ENCODE measurements at regions not wholly inside any gene's neighbourhood (a gene's known extent, or its start where the extent isn't known, plus 50 kb on each side); places are given as distances from the start of the nearest gene placed in this dataset.

DNA sequence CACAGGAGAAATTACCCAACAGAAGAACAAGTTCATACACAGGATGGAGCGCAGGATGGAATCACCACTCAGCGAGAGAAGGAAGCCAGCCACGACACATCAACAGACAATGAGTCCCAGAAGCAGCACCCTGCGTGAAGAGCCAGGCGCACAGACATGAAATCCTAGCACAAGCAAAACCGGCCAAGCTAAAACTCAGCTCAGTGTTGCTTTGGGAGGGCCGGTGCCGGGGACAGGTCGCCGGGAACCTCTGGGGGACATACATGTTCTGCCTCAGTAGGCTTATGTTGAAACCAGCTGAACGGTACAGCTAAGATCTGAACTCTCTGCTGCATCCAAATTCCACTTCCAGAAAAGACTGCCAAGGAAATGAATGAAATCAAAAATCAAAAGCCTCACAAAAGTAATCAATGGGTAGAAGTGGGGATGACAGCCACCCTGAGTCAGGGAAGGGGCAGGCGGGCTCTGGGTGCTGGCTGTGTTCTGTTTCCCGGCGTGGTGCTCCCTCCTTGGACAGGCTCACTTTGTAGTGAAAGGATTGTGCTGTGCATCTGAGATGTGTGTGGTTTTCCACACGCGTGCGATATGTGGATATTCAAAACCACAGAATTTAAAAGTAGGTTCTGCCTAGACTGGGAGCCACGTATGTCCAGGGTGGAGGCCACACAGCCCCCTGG lies 114.7 kb downstream of the PDGFA start:
- WGBS, 5 donors, result 86 to 94% (median 90%) methylated on average over 18 of the region's 18 CpGs
- H3K4me1 ChIP-seq, result no peaks in the 10 kb centered on the region
- H3K4me3 ChIP-seq, result no peak overlapping the region
- H3K36me3 ChIP-seq, result no peaks in the 10 kb centered on the region
- H3K27me3 ChIP-seq (replicated peaks in 1 of 7), result peaks cover 0 to 31% (median 0%) of the 10 kb centered on the region in 7 donors
- peaks cover 0 to under 1% (median 0%) of the 10 kb centered on the region in 8 donors for H3K9me3 ChIP-seq
- no peak overlapping the region for H3K27ac ChIP-seq
- intact Hi-C loops (cut with DNase I; ENCODE audit: low total_unique reads), result no loop called here
- TF ChIP-seq POLR2AphosphoS5 (IDR thresholded peaks at IDR 0.05) (no peak), POLR2A (IDR thresholded peaks at IDR 0.05) (no peak)
- TF ChIP-seq, protein P1, sequence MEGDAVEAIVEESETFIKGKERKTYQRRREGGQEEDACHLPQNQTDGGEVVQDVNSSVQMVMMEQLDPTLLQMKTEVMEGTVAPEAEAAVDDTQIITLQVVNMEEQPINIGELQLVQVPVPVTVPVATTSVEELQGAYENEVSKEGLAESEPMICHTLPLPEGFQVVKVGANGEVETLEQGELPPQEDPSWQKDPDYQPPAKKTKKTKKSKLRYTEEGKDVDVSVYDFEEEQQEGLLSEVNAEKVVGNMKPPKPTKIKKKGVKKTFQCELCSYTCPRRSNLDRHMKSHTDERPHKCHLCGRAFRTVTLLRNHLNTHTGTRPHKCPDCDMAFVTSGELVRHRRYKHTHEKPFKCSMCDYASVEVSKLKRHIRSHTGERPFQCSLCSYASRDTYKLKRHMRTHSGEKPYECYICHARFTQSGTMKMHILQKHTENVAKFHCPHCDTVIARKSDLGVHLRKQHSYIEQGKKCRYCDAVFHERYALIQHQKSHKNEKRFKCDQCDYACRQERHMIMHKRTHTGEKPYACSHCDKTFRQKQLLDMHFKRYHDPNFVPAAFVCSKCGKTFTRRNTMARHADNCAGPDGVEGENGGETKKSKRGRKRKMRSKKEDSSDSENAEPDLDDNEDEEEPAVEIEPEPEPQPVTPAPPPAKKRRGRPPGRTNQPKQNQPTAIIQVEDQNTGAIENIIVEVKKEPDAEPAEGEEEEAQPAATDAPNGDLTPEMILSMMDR (IDR thresholded peaks at IDR 0.05 in 8 of 11, conservative IDR thresholded peaks at IDR 0.05 in 3 of 11), result no peak
- DNase-seq, result no peak

DNA sequence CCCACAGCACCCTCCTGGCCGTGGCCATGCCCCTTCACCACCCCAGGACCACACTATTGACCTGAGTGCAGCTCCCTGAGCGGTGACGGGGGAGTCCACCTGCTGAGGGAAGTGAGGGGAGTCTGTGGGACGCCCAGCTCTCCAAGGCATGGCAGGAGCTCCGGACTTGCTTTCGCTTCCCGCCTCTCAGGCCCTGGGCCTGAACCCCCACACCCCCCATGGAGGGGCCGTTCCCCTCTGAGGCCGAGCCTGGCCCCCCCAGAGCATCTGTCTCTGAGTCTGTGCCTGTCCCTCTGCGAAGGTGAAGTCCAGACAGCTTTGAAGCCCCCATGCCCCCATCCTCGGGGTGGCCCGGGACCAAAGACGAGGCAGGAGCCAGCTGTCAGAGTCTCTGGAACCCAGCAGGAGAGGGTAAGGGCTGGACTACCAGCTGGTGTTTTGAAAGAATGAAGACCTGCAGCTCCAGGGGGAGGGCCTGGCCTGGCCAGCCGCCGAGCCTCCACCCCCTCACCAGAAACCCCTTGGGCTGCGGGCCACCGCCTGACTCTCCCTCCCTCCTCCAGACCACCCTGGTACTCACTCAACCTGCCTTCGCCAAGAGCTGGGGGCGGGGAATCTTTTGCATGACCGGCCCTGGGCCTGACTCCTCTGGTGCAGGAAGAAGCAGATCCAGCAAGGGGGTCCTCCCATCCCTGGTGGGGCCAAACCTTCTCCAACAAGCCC lies 114.0 kb downstream of the PDGFA start:
- no peak overlapping the region for H3K27ac ChIP-seq
- TF ChIP-seq POLR2A (IDR thresholded peaks at IDR 0.05) (no peak), POLR2AphosphoS5 (IDR thresholded peaks at IDR 0.05) (no peak)
- TF ChIP-seq, protein P1 (IDR thresholded peaks at IDR 0.05 in 8 of 11, conservative IDR thresholded peaks at IDR 0.05 in 3 of 11), result no peak
- no peaks in the 10 kb centered on the region for H3K9me3 ChIP-seq
- H3K4me3 ChIP-seq, result no peak overlapping the region
- no peaks in the 10 kb centered on the region for H3K36me3 ChIP-seq
- peaks cover 0 to 37% (median 0%) of the 10 kb centered on the region in 7 donors for H3K27me3 ChIP-seq (replicated peaks in 1 of 7)
- no peaks in the 10 kb centered on the region for H3K4me1 ChIP-seq
- 75 to 86% (median 76%) methylated on average over 17 to 20 of the region's 20 CpGs for WGBS, 5 donors
- intact Hi-C loops (cut with DNase I; ENCODE audit: low total_unique reads), result no loop called here
- peak; percentile 61 for DNase-seq

DNA sequence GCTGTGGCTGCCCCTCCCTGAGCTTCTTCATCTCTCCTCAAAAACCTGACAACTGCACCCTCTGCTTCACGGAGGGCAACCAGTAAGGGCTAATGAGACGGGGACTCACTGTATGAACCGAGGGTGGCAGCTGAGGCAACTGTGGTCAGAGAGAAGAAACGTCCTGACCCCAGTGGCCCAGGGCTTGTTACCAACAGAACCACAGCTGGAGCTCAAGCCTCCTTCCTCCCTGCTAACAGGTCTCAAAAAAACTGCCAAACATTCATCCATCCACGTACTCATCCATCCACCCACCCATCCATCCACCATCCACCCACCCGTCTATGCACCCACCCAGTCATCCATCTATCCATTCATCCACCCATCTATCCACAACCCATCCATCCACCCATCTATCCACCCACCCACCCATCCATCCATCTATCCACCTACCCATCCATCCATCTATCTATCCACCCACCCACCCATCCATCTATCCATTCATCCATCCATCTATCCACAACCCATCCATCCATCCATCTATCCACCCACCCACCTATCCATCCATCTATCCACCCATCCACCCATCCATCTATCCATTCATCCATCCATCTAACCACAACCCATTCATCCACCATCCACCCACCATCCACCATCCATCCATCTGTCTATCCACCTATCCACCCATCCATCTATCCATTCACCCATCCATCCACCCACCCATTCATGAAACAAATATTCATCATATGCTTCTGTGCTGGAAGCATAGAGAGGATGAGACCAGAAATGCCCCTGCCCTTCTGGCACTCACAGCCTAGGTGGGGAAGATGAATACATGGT lies 111.7 kb downstream of the PDGFA start:
- H3K4me1 ChIP-seq, result no peaks in the 10 kb centered on the region
- no peak overlapping the region for H3K27ac ChIP-seq
- intact Hi-C loops (cut with DNase I; ENCODE audit: low total_unique reads), result no loop called here
- DNase-seq, result peak; percentile 41
- H3K36me3 ChIP-seq, result no peaks in the 10 kb centered on the region
- H3K9me3 ChIP-seq, result no peaks in the 10 kb centered on the region
- H3K4me3 ChIP-seq, result no peak overlapping the region
- 62 to 87% (median 80%) methylated on average over 6 of the region's 6 CpGs for WGBS, 5 donors
- TF ChIP-seq, protein P1 (IDR thresholded peaks at IDR 0.05 in 8 of 11, conservative IDR thresholded peaks at IDR 0.05 in 3 of 11), result no peak
- no peak for TF ChIP-seq POLR2A (IDR thresholded peaks at IDR 0.05)
- no peak for TF ChIP-seq POLR2AphosphoS5 (IDR thresholded peaks at IDR 0.05)
- H3K27me3 ChIP-seq (replicated peaks in 1 of 7), result peaks cover 0 to 25% (median 0%) of the 10 kb centered on the region in 7 donors
